ENCODE measurements at regions not wholly inside any gene's neighbourhood (a gene's known extent, or its start where the extent isn't known, plus 50 kb on each side); places are given as distances from the start of the nearest gene placed in this dataset.

- Histone ChIP-seq H3K9ac (ENCODE audit: low read depth, low read length) (no peak overlapping the region), H3K9me3 (ENCODE audit: insufficient read depth, low read length, severe bottlenecking) (no peaks in the 10 kb centered on the region), H2AFZ (ENCODE audit: low read depth, low read length) (no peak overlapping the region), H3K79me2 (ENCODE audit: insufficient read depth, low read length) (no peaks in the 10 kb centered on the region), H3K4me3 (ENCODE audit: low read depth in 1 of 2, low read length in 2 of 2) (no peak overlapping the region), H3K27ac (ENCODE audit: low read length) (no peak overlapping the region), H3K4me2 (ENCODE audit: insufficient read depth, low read length) (no peak overlapping the region), H4K20me1 (ENCODE audit: insufficient read depth, low read length) (no peaks in the 10 kb centered on the region), H3K4me1 (ENCODE audit: insufficient read depth, low read length) (peaks cover 9% of the 10 kb centered on the region; the same call in 1 of the 2 replicates), H3K36me3 (ENCODE audit: insufficient read depth, low read length) (no peaks in the 10 kb centered on the region), H3K27me3 (ENCODE audit: insufficient read depth, low read length, poor library complexity) (no peaks in the 10 kb centered on the region)
- TF ChIP-seq EZH2 (IDR thresholded peaks at IDR 0.05; ENCODE audit: borderline replicate concordance, low read depth, low read length, severe bottlenecking) (no peak), CTCF (IDR thresholded peaks at IDR 0.05; ENCODE audit: borderline replicate concordance, extremely low read depth, low read length, poor library complexity, severe bottlenecking) (no peak)
- DNase-seq = no peak
- no peak for ATAC-seq (ENCODE audit: insufficient read depth, low read depth)
These were observed 1048.5 kb downstream of the GALC start for GRCh38 chr14:86944434-86944833.

- Histone ChIP-seq H3K9me3 (ENCODE audit: insufficient read depth, low read length, severe bottlenecking) (no peaks in the 10 kb centered on the region), H4K20me1 (ENCODE audit: insufficient read depth, low read length) (no peaks in the 10 kb centered on the region), H3K4me2 (ENCODE audit: insufficient read depth, low read length) (peak overlapping the region; percentile 32; the same call in 1 of the 2 replicates), H3K27ac (ENCODE audit: low read length) (no peak overlapping the region), H3K4me3 (ENCODE audit: low read depth in 1 of 2, low read length in 2 of 2) (no peak overlapping the region), H2AFZ (ENCODE audit: low read depth, low read length) (peak overlapping the region; percentile 29; the same call in 1 of the 2 replicates), H3K79me2 (ENCODE audit: insufficient read depth, low read length) (no peaks in the 10 kb centered on the region), H3K4me1 (ENCODE audit: insufficient read depth, low read length) (peaks cover 9% of the 10 kb centered on the region; the same call in 1 of the 2 replicates), H3K27me3 (ENCODE audit: insufficient read depth, low read length, poor library complexity) (no peaks in the 10 kb centered on the region), H3K9ac (ENCODE audit: low read depth, low read length) (no peak overlapping the region), H3K36me3 (ENCODE audit: insufficient read depth, low read length) (no peaks in the 10 kb centered on the region)
- ATAC-seq (ENCODE audit: insufficient read depth, low read depth) = no peak
- TF ChIP-seq EZH2 (IDR thresholded peaks at IDR 0.05; ENCODE audit: borderline replicate concordance, low read depth, low read length, severe bottlenecking) = no peak
- no peak for TF ChIP-seq CTCF (IDR thresholded peaks at IDR 0.05; ENCODE audit: borderline replicate concordance, extremely low read depth, low read length, poor library complexity, severe bottlenecking)
- DNase-seq = no peak
These were observed 1049.3 kb downstream of the GALC start for GRCh38 chr14:86943391-86944365.

- no peak overlapping the region for H3K9ac ChIP-seq (ENCODE audit: low read depth, low read length)
- H3K27me3 ChIP-seq (ENCODE audit: insufficient read depth, low read length, poor library complexity) = no peaks in the 10 kb centered on the region
- peak overlapping the region; percentile 29; the same call in 1 of the 2 replicates for H2AFZ ChIP-seq (ENCODE audit: low read depth, low read length)
- no peaks in the 10 kb centered on the region for H4K20me1 ChIP-seq (ENCODE audit: insufficient read depth, low read length)
- no peaks in the 10 kb centered on the region for H3K36me3 ChIP-seq (ENCODE audit: insufficient read depth, low read length)
- H3K9me3 ChIP-seq (ENCODE audit: insufficient read depth, low read length, severe bottlenecking) = no peaks in the 10 kb centered on the region
- no peaks in the 10 kb centered on the region for H3K79me2 ChIP-seq (ENCODE audit: insufficient read depth, low read length)
- H3K27ac ChIP-seq (ENCODE audit: low read length) = no peak overlapping the region
- DNase-seq = peak; percentile 33
- peak overlapping the region; percentile 32; the same call in 1 of the 2 replicates for H3K4me2 ChIP-seq (ENCODE audit: insufficient read depth, low read length)
- peaks cover 9% of the 10 kb centered on the region; the same call in 1 of the 2 replicates for H3K4me1 ChIP-seq (ENCODE audit: insufficient read depth, low read length)
- TF ChIP-seq CTCF (IDR thresholded peaks at IDR 0.05; ENCODE audit: borderline replicate concordance, extremely low read depth, low read length, poor library complexity, severe bottlenecking) (no peak), EZH2 (IDR thresholded peaks at IDR 0.05; ENCODE audit: borderline replicate concordance, low read depth, low read length, severe bottlenecking) (no peak)
- ATAC-seq (ENCODE audit: insufficient read depth, low read depth) = peak; percentile 86
- H3K4me3 ChIP-seq (ENCODE audit: low read depth in 1 of 2, low read length in 2 of 2) = no peak overlapping the region
These were observed 1050.0 kb downstream of the GALC start for GRCh38 chr14:86942936-86943335.
